IMR-90 (cell line): ENCODE measurements at regions not wholly inside any gene's neighbourhood (a gene's known extent, or its start where the extent isn't known, plus 50 kb on each side); places are given as distances from the start of the nearest gene placed in this dataset.

Source experiments
- ATAC-seq: fragments of 200-7000 bp; cut with Tn5 transposase; 2 replicates; pipeline ENCODE4 v1.9.1; 2020; ENCODE audit warnings: low read depth, mild to moderate bottlenecking, moderate library complexity
- BruUV-seq: library from RNA; stranded (reverse); fragments of 400-500 nt; replicated peaks from 2 replicates; lab custom pipeline; 2021; lab: Mats Ljungman, UMichigan
- CTCF ChIA-PET: fragments of 300-600 bp; formaldehyde crosslinking; extraction: SDS; loops from one replicate; lab custom pipeline; 2021; ENCODE audit warnings: antibody characterized with exemption; lab: Yijun Ruan, JAX
- POLR2A ChIA-PET: fragments of 300-600 bp; sonication (Branson Sonifier 250); formaldehyde crosslinking; loops from one replicate; lab custom pipeline; 2022; ENCODE audit warnings: antibody characterized with exemption; ENCODE audit not compliant: unreplicated experiment; lab: Charles Lee
- DNase-seq: peaks from one replicate; pipeline ENCODE4 v3.0.0; 2013
- H2AFZ ChIP-seq: replicated peaks from 2 replicates; pipeline ENCODE3; 2013; ENCODE audit warnings: low read length, mild to moderate bottlenecking; ENCODE audit not compliant: poor library complexity
- H2AK5ac ChIP-seq: 2 replicates; pipeline ENCODE4 v1.6.1; 2013; ENCODE audit warnings: low read depth, low read length, inconsistent platforms
- H2AK9ac ChIP-seq: replicated peaks from 2 replicates; pipeline ENCODE3; 2013; ENCODE audit warnings: mild to moderate bottlenecking, low read depth, low read length, moderate library complexity; ENCODE audit not compliant: poor library complexity
- H2BK120ac ChIP-seq: 2 replicates; pipeline ENCODE4 v1.6.1; 2013; ENCODE audit warnings: low read depth, low read length, inconsistent platforms
- H2BK15ac ChIP-seq: 3 replicates; pipeline ENCODE4 v1.6.1; 2013; ENCODE audit warnings: low read depth, low read length, inconsistent platforms
- H2BK20ac ChIP-seq: 2 replicates; pipeline ENCODE4 v1.6.1; 2013; ENCODE audit warnings: low read depth, mild to moderate bottlenecking, inconsistent platforms, low read length, moderate library complexity
- H2BK5ac ChIP-seq: 2 replicates; pipeline ENCODE4 v1.6.1; 2013; ENCODE audit warnings: mild to moderate bottlenecking, low read depth, low read length, inconsistent platforms; ENCODE audit not compliant: poor library complexity, severe bottlenecking
- H3K14ac ChIP-seq: replicated peaks from 2 replicates; pipeline ENCODE4 v1.6.1; 2013; ENCODE audit warnings: low read depth, low read length, inconsistent platforms
- H3K18ac ChIP-seq: 2 replicates; pipeline ENCODE4 v1.6.1; 2013; ENCODE audit warnings: low read depth, low read length, control low read depth
- H3K23ac ChIP-seq: 2 replicates; pipeline ENCODE4 v1.6.1; 2013; ENCODE audit warnings: low read depth, low read length, inconsistent platforms
- H3K27ac ChIP-seq: 2 replicates; pipeline ENCODE4 v1.5.1; 2013; ENCODE audit warnings: mild to moderate bottlenecking, control low read depth, low read length; ENCODE audit not compliant: insufficient read depth
- H3K27me3 ChIP-seq: 2 replicates; pipeline ENCODE4 v1.6.1; 2013; ENCODE audit warnings: low read length; ENCODE audit not compliant: control insufficient read depth, insufficient read depth
- H3K36me3 ChIP-seq: 2 replicates; pipeline ENCODE4 v1.6.1; 2013; ENCODE audit warnings: low read length, mixed read lengths; ENCODE audit not compliant: control insufficient read depth, insufficient read depth
- H3K4ac ChIP-seq: 2 replicates; pipeline ENCODE4 v1.6.1; 2013; ENCODE audit warnings: low read depth, low read length, inconsistent platforms
- H3K4me1 ChIP-seq: 2 replicates; pipeline ENCODE4 v1.6.1; 2013; ENCODE audit warnings: low read length, mixed read lengths; ENCODE audit not compliant: control insufficient read depth, insufficient read depth
- H3K4me2 ChIP-seq: 2 replicates; pipeline ENCODE4 v1.6.1; 2013; ENCODE audit warnings: low read depth, mild to moderate bottlenecking, control low read depth, low read length, moderate library complexity
- H3K4me3 ChIP-seq: 2 replicates; pipeline ENCODE4 v1.5.1; 2013; ENCODE audit warnings: low read depth, mild to moderate bottlenecking, control low read depth, low read length, moderate library complexity; ENCODE audit not compliant: insufficient read depth
- H3K56ac ChIP-seq: 2 replicates; pipeline ENCODE4 v1.6.1; 2013; ENCODE audit warnings: low read length, inconsistent platforms; ENCODE audit not compliant: insufficient read depth; ENCODE audit errors: extremely low read depth
- H3K79me1 ChIP-seq, 2 experiments: 2 replicates each; pipeline ENCODE4 v1.6.1; 2013; ENCODE audit warnings: low read length in 2 of 2, inconsistent platforms in 1 of 2, low read depth in 1 of 2
- H3K9ac ChIP-seq: 2 replicates; pipeline ENCODE4 v1.6.1; 2013; ENCODE audit warnings: low read depth, low read length, control low read depth
- H3K9me1 ChIP-seq: 2 replicates; pipeline ENCODE4 v1.6.1; 2013; ENCODE audit warnings: low read length, inconsistent platforms; ENCODE audit not compliant: insufficient read depth
- H3K9me3 ChIP-seq: 2 replicates; pipeline ENCODE4 v1.6.1; 2013; ENCODE audit warnings: low read length; ENCODE audit not compliant: control insufficient read depth, insufficient read depth
- H4K20me1 ChIP-seq: 2 replicates; pipeline ENCODE4 v1.6.1; 2013; ENCODE audit warnings: low read length, inconsistent platforms; ENCODE audit not compliant: insufficient read depth
- H4K5ac ChIP-seq: 2 replicates; pipeline ENCODE4 v1.6.1; 2013; ENCODE audit warnings: mild to moderate bottlenecking, low read depth, low read length, control low read depth
- H4K8ac ChIP-seq, 2 experiments: 2 replicates each; pipeline ENCODE4 v1.6.1; 2013; ENCODE audit warnings: low read depth in 2 of 2, low read length in 2 of 2, control low read depth in 1 of 2, inconsistent platforms in 1 of 2
- H4K91ac ChIP-seq: 2 replicates; pipeline ENCODE4 v1.6.1; 2013; ENCODE audit warnings: low read depth, low read length, inconsistent platforms; ENCODE audit not compliant: insufficient read depth
- ELK1 ChIP-seq: fragments of 150-350 bp; IDR thresholded peaks from 2 replicates; pipeline ENCODE4 v1.6.1; 2016; ENCODE audit warnings: low read depth, mild to moderate bottlenecking, low read length, moderate library complexity, borderline replicate concordance
- FOS ChIP-seq: fragments of 150-350 bp; IDR thresholded peaks from 2 replicates; pipeline ENCODE4 v1.6.1; 2016; ENCODE audit warnings: low read depth, low read length
- MAZ ChIP-seq: IDR thresholded peaks from 2 replicates; pipeline ENCODE4 v1.6.1; 2012; ENCODE audit warnings: low read depth, mild to moderate bottlenecking, low read length, improper control_type of control experiment, moderate library complexity, borderline replicate concordance
- MXI1 ChIP-seq: IDR thresholded peaks from 2 replicates; pipeline ENCODE4 v1.6.1; 2012; ENCODE audit warnings: low read depth, mild to moderate bottlenecking, low read length, moderate library complexity, borderline replicate concordance
- NFE2L2 ChIP-seq: fragments of 150-350 bp; IDR thresholded peaks from 2 replicates; pipeline ENCODE4 v1.6.1; 2016; ENCODE audit warnings: low read depth, mild to moderate bottlenecking, low read length
- RAD21 ChIP-seq: IDR thresholded peaks from 2 replicates; pipeline ENCODE4 v1.6.1; 2012; ENCODE audit warnings: low read length, improper control_type of control experiment
- RCOR1 ChIP-seq: IDR thresholded peaks from 2 replicates; pipeline ENCODE4 v1.6.1; 2012; ENCODE audit warnings: mild to moderate bottlenecking, low read length, improper control_type of control experiment; ENCODE audit not compliant: insufficient replicate concordance
- SMC3 ChIP-seq: fragments of 150-350 bp; IDR thresholded peaks from 2 replicates; pipeline ENCODE4 v1.6.1; 2016; ENCODE audit warnings: low read depth, mild to moderate bottlenecking, antibody characterized with exemption, low read length, moderate library complexity
- WGBS, 2 experiments: methylation state at CpG; one replicate each; pipeline versions ENCODE4 v1.1.5 to v1.1.7; 2013; ENCODE audit warnings: missing lambda C conversion rate in 2 of 2; ENCODE audit not compliant: insufficient read length in 1 of 2; ENCODE audit errors: extremely low coverage in 2 of 2; 5-methylcytosine and 5-hydroxymethylcytosine counted together
- dilution Hi-C: fragments of 300-500 bp; cut with HindIII; formaldehyde crosslinking; loops from one replicate; pipeline ENCODE4 v1.14.3; 2018; ENCODE audit warnings: low sequenced_read_pairs; ENCODE audit not compliant: unreplicated experiment
- in situ Hi-C: fragments of 300-500 bp; cut with MboI; formaldehyde crosslinking; loops from 3 replicates; pipeline ENCODE4 v1.14.3; 2019; ENCODE audit warnings: low sequenced_read_pairs, inconsistent platforms, mixed read lengths
- intact Hi-C: fragments of 100-400 bp; cut with micrococcal nuclease; formaldehyde crosslinking; loops from 2 replicates; pipeline ENCODE4 v1.10.0; 2022
- TF ChIP-seq, protein P1 (sequence below): conservative IDR thresholded peaks from 2 replicates; pipeline ENCODE4 v1.5.1; 2012; ENCODE audit warnings: mild to moderate bottlenecking, low read depth, low read length, improper control_type of control experiment

DNA sequence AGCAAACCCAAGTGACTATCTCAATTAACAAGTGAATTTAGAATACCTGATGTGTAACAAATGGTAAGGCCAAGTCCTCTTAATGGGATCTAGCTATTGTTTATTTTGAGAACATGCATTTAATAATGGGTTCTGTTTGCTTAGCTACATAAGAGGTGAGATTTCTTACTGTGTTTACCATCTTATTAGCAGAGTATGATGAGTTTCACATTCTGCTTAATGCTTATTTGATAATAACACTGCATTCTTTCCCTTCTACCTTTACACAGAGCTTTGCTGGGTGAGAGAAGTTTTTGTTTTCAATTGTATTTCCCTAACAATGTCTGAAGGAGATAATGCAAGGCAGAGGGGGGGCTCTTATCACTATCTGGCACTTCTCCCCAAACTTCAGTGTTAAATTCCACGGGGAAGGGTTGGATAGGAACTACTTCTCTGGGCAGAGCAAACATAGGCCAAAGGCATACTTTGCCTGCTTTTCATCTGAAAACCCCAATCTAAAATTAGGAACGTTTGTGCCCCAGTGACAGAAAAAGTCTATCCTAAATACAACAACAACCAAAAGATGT lies 129.0 kb upstream of the ATXN7L3B start:
- no peak overlapping the region for H2AK9ac ChIP-seq
- ChIA-PET POLR2A (no interaction called here), CTCF (no interaction called here)
- no peaks in the 10 kb centered on the region for H3K79me1 ChIP-seq
- no peaks in the 10 kb centered on the region for H3K36me3 ChIP-seq
- no peak overlapping the region for H3K27ac ChIP-seq
- no peaks in the 10 kb centered on the region for H3K9me3 ChIP-seq
- H2AK5ac ChIP-seq, result no peak overlapping the region
- H2AFZ ChIP-seq, result no peak overlapping the region
- H3K4me2 ChIP-seq, result no peak overlapping the region
- no peak overlapping the region for H2BK5ac ChIP-seq
- in situ Hi-C loops (no loop called here), intact Hi-C loops (no loop called here), dilution Hi-C loops (no loop called here)
- DNase-seq, result no peak
- no peaks in the 10 kb centered on the region for H3K27me3 ChIP-seq
- no peaks in the 10 kb centered on the region for H4K20me1 ChIP-seq
- H3K14ac ChIP-seq, result no peak overlapping the region
- no peak overlapping the region for H4K8ac ChIP-seq
- H3K18ac ChIP-seq, result no peak overlapping the region
- BruUV-seq, result no TSS peak
- H4K5ac ChIP-seq, result no peak overlapping the region
- no peak overlapping the region for H3K23ac ChIP-seq
- H3K4me3 ChIP-seq, result no peak overlapping the region
- H2BK20ac ChIP-seq, result no peak overlapping the region
- no peak overlapping the region for H2BK15ac ChIP-seq
- ATAC-seq, result no peak
- no peak overlapping the region for H3K4ac ChIP-seq
- H4K91ac ChIP-seq, result no peak overlapping the region
- WGBS, 2 experiments, result no CpG with 5 or more reads among the region's 2 CpGs
- TF ChIP-seq MXI1, result no peak
- TF ChIP-seq, protein P1, sequence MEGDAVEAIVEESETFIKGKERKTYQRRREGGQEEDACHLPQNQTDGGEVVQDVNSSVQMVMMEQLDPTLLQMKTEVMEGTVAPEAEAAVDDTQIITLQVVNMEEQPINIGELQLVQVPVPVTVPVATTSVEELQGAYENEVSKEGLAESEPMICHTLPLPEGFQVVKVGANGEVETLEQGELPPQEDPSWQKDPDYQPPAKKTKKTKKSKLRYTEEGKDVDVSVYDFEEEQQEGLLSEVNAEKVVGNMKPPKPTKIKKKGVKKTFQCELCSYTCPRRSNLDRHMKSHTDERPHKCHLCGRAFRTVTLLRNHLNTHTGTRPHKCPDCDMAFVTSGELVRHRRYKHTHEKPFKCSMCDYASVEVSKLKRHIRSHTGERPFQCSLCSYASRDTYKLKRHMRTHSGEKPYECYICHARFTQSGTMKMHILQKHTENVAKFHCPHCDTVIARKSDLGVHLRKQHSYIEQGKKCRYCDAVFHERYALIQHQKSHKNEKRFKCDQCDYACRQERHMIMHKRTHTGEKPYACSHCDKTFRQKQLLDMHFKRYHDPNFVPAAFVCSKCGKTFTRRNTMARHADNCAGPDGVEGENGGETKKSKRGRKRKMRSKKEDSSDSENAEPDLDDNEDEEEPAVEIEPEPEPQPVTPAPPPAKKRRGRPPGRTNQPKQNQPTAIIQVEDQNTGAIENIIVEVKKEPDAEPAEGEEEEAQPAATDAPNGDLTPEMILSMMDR, result no peak
- no peak for TF ChIP-seq MAZ
- TF ChIP-seq RCOR1, result no peak
- TF ChIP-seq FOS, result no peak
- TF ChIP-seq NFE2L2, result no peak
- no peak for TF ChIP-seq ELK1
- no peak for TF ChIP-seq SMC3
- no peak for TF ChIP-seq RAD21
- H3K56ac ChIP-seq, result no peak overlapping the region
- no peak overlapping the region for H2BK120ac ChIP-seq
- no peak overlapping the region for H3K9ac ChIP-seq
- H3K9me1 ChIP-seq, result no peaks in the 10 kb centered on the region
- no peaks in the 10 kb centered on the region for H3K4me1 ChIP-seq
